Stimulated activated naive CD8-positive, alpha-beta T cell treated with anti-CD3 and anti-CD28 coated beads, Interleukin-15, Interleukin-2, amounts not matched to agents 100 ng/mL and 50 ng/mL, for 24 hours (primary cell): ENCODE measurements at regions not wholly inside any gene's neighbourhood (a gene's known extent, or its start where the extent isn't known, plus 50 kb on each side); places are given as distances from the start of the nearest gene placed in this dataset.
"Not testable (repeated sequence)": the region's sequence is repeated elsewhere in the genome, so short reads cannot be mapped to it uniquely, and the experiment has no call there.

ENCODE experiments used
- H3K27ac Mint-ChIP-seq: one replicate; pipeline ENCODE4 v1.8.0; 2021; ENCODE audit warnings: mild to moderate bottlenecking, mixed read lengths
- H3K27me3 Mint-ChIP-seq: one replicate; pipeline ENCODE4 v1.8.0; 2021; ENCODE audit warnings: mixed read lengths
- H3K36me3 Mint-ChIP-seq: one replicate; pipeline ENCODE4 v1.8.0; 2021; ENCODE audit warnings: low read depth, mixed read lengths
- H3K4me1 Mint-ChIP-seq: one replicate; pipeline ENCODE4 v1.8.0; 2021; ENCODE audit warnings: low read depth, mixed read lengths
- H3K4me3 Mint-ChIP-seq: one replicate; pipeline ENCODE4 v1.8.0; 2021; ENCODE audit warnings: mild to moderate bottlenecking, mixed read lengths
- H3K9me3 Mint-ChIP-seq: one replicate; pipeline ENCODE4 v1.8.0; 2021; ENCODE audit warnings: mixed read lengths

DNA sequence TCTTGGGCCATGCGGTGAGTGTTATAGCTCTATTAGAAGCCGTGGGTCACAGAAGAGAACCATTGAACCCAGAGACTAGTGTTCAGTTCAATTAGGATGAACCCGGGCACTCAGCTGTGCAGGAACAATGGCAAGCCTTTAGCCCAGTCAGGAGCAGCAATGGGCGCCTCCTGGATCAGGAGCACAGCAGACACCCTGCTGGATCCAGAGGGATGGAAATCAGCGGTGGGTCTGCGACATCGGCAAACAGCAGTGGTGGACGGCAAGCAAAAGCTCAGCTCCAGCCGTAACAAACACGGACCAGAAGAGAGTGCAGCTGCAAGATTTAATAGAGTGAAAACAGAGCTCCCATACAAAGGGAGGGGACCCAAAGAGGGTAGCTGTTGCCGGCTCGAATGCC, 228.3 kb upstream of the SPOPL start:
- H3K36me3 Mint-ChIP-seq, H3K4me3 Mint-ChIP-seq, H3K4me1 Mint-ChIP-seq, H3K9me3 Mint-ChIP-seq, H3K27ac Mint-ChIP-seq, H3K27me3 Mint-ChIP-seq: not testable (repeated sequence)

DNA sequence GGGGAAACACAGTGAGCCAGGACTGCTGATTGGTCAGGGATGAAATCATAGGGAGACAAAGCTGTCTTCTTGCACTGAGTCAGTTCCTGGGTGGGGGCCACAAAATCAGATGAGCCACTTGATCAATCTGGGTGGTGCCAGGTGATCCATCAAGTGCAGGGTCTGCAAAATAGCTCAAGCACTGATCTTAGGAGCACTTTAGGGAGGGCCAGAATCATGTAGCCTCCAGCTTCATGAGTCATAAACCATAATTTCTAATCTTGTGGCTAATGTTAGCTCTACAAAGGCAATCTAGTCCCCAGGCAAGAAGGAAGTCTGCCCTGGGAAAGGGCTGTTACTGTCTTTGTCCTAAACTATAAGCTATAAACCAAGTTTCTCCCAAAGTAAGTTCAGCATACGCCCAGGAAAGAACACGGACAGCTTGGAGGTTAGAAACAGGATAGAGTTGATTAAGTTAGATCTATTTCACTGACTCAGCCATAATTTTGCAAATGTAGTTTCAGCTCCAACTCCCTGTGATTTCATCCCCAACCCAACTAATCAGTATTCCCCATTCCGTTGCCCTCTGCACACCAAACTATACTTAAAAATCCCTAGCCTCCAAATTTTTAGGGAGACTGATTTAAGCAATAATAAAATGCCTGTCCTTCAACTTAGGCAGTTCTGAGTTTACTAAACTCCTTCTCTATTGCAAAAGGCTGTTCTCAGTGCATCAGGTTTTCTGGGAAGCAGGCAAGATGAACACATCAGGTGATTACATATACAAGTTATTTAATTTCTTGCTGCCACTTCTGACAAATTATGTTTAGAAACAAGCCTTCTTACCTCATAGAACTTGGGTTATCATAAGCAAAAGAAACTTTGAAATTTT, 226.9 kb upstream of the SPOPL start:
- Mint-ChIP-seq H3K9me3 (no peaks in the 10 kb centered on the region), H3K27me3 (no peaks in the 10 kb centered on the region), H3K27ac (no peak overlapping the region), H3K4me1 (no peaks in the 10 kb centered on the region), H3K4me3 (no peak overlapping the region), H3K36me3 (no peaks in the 10 kb centered on the region)

DNA sequence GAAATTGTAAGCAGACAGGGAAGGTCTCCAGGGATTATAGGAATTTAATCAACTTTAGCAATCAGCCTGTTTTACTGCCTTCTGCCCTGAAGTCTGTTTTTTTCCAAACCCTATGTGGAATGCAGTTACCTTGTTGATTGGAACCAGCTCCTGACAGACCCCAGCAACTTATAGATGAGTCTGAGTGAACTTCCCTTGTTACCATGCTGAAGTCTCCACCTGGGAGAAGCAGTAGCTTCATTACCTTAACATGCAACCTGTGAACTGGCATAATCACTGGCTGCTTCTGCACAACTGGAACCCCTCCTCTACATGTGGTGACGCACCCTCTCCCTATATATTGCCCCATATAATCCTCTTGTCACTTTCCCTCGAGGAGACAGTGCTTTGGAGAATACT, 226.3 kb upstream of the SPOPL start:
- H3K9me3 Mint-ChIP-seq, result no peaks in the 10 kb centered on the region
- H3K4me3 Mint-ChIP-seq, result no peak overlapping the region
- H3K27ac Mint-ChIP-seq, result no peak overlapping the region
- H3K4me1 Mint-ChIP-seq, result no peaks in the 10 kb centered on the region
- no peaks in the 10 kb centered on the region for H3K36me3 Mint-ChIP-seq
- H3K27me3 Mint-ChIP-seq, result no peaks in the 10 kb centered on the region

DNA sequence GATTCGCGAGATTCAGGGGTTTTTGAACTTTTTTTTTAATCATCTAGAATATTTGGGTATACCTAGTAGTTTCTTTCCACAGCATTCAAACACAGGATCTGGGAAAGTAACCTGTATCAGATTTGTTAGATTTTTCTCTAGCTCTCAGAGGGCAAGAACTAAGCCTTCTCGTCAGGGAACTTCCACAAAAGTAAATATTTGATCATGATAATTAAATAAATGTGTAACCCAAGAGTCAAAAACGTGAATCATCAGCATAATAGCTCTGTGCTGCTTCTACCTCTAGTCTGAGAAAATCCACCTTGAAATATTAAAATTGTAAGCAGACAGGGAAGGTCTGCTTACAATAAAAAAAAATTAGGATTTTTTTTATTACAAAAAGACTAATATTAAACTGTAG, 225.7 kb upstream of the SPOPL start:
- H3K9me3 Mint-ChIP-seq, result no peaks in the 10 kb centered on the region
- no peak overlapping the region for H3K4me3 Mint-ChIP-seq
- H3K36me3 Mint-ChIP-seq, result no peaks in the 10 kb centered on the region
- no peaks in the 10 kb centered on the region for H3K4me1 Mint-ChIP-seq
- no peak overlapping the region for H3K27ac Mint-ChIP-seq
- no peaks in the 10 kb centered on the region for H3K27me3 Mint-ChIP-seq

DNA sequence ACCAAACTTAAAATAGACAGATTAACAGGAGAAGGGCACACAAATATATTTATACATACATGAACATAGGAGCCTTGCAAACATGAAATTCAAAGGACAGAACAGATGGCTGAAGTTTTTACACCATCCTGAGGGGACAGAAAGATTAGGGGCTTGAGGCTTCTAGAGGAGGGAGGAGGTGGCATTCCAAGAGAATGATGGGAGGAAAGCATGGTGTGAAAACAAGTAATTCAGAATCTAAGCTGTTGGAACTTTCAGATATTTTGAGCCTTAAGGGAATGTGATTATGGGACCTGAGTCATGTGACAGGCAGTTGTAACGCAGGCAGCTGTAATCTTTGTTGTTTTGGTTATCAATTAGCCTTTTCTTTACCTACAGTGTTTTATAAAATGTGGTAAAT, 225.2 kb upstream of the SPOPL start:
- Mint-ChIP-seq H3K4me1 (no peaks in the 10 kb centered on the region), H3K4me3 (no peak overlapping the region), H3K36me3 (no peaks in the 10 kb centered on the region)

DNA sequence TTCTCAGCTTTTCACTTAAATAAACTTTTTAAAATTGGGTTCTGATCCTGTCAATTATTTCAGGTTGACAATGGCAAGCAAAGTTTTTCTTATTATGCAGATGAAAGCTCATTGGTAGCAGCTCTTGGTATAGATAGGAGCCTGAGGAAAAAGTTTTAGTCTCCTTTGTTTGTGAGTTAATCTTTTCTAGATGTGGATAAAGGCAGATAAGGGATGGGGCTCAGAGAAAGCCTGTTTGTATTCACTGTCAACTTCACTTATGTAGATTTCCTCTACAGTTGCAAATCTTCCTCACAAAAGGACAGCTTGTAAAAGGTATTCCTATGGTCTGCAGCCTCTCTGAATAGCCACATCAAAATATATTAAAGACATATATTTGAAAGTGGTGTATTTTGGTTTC, 224.5 kb upstream of the SPOPL start:
- Mint-ChIP-seq H3K4me3 (no peak overlapping the region), H3K36me3 (no peaks in the 10 kb centered on the region), H3K9me3 (no peaks in the 10 kb centered on the region), H3K4me1 (no peaks in the 10 kb centered on the region), H3K27me3 (no peaks in the 10 kb centered on the region), H3K27ac (no peak overlapping the region)

More for the DNA sequence above, 225.2 kb upstream of the SPOPL start:
- H3K9me3 Mint-ChIP-seq, result no peaks in the 10 kb centered on the region
- no peaks in the 10 kb centered on the region for H3K27me3 Mint-ChIP-seq
- H3K27ac Mint-ChIP-seq, result no peak overlapping the region

DNA sequence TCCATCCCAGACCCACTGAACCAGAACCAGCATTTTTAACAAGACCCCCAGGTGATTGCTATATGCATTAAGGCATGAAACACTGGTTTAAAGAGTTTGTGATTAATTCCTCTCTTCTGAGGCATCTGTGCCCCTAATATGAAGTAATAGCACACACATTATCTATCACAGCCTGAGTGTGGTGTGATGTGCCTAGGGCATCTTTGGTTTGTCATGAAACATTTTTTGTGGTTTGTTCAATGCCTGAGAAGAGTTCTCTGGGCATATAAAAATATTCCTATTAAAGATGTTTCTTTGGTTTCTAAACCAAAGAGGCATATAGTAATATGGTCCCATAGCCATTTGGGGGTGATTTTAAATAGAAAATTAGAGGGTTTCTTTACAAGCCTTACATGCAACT, 221.7 kb upstream of the SPOPL start:
- no peaks in the 10 kb centered on the region for H3K9me3 Mint-ChIP-seq

DNA sequence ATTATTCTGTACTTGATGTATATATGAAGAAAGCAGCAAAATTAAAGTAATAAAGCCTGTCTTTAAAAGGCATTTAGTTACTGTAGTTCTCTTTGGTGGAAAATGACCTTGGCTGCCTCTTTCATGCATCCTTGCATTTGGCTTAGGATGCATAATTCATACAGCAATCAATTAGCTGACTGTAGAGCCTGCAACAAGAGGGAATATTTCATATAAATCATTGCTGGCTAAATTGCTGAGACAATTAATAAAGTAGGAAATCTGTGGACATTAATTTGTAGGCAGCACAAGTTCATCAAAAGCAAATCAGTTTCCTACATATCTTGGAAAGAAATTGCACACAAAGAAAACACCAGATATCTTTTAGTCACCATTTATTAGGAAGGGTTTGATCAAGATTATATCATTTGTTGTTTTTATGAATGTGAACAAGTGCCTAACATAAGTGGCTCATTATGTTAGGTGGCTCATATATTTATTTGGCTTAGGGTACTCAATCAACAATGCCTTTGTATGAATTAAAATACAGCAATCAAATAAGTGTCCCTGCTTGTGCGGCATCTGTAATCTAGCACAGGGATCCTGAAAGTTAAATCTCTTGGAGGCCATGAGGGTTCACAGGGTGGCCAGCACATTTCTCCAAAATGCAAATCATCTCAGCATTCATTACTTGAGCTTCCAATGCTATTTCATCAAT, 220.4 kb upstream of the SPOPL start:
- H3K4me1 Mint-ChIP-seq, result no peaks in the 10 kb centered on the region
- H3K27me3 Mint-ChIP-seq, result peaks cover 4% of the 10 kb centered on the region
- no peak overlapping the region for H3K4me3 Mint-ChIP-seq
- H3K9me3 Mint-ChIP-seq, result peaks cover 7% of the 10 kb centered on the region
- H3K36me3 Mint-ChIP-seq, result no peaks in the 10 kb centered on the region
- H3K27ac Mint-ChIP-seq, result no peak overlapping the region

More for the DNA sequence above, 221.7 kb upstream of the SPOPL start:
- Mint-ChIP-seq H3K27ac (no peak overlapping the region), H3K27me3 (no peaks in the 10 kb centered on the region), H3K4me3 (no peak overlapping the region), H3K36me3 (no peaks in the 10 kb centered on the region), H3K4me1 (no peaks in the 10 kb centered on the region)

DNA sequence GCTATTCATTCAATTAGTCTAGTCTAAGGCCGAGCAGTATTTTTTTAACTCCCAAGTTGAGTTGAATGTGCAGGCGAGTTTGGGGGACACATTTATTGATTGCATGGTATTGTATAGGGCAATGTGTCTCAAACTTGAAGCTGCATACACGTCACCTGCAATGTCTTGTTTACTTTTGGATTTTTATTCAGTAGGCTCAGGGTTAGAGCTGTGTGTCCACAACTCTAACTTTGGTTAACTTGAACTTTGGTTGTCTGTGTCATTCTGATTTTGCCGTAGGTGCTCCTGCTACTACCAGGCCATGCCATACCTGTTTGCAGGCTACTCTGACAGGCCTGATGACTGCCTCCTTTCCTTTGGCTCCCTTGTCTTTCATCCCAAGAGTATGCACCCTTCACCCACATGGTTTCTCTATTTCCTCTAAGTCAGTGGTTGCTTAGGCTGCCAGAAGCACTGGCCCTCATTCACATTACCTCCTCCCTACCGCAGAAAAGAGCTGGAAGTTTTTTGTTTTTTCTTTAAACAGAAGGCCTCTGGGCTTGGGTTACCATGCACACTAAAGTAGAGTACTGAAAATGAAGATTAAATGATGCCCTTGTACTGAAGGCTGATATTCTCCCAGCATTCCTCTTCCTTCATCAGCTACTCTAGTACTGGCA, 219.4 kb upstream of the SPOPL start:
- Mint-ChIP-seq H3K27ac (no peak overlapping the region), H3K27me3 (peaks cover 4% of the 10 kb centered on the region), H3K4me1 (no peaks in the 10 kb centered on the region), H3K9me3 (peaks cover 11% of the 10 kb centered on the region), H3K36me3 (no peaks in the 10 kb centered on the region), H3K4me3 (no peak overlapping the region)

DNA sequence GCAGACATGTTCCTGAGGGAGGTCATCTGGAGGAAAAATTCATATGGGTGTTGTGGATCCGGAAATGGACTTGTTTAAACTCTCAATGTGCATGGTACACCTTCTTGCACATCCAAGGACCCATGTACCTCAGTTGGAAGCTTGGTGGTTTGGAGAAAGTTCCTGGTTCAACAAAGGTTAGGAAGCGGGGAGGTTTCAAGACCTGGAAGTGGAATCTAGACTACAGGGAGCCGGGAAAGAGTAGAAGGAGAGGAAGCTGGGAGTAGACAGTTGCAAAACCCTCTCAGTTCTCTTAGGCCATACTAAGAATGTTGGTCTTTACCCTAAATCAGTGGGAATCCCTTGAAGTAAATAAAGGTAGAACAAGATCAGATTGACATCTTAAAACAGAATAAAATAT, 209.8 kb upstream of the SPOPL start:
- Mint-ChIP-seq H3K27me3 (no peaks in the 10 kb centered on the region), H3K4me3 (no peak overlapping the region), H3K27ac (no peak overlapping the region), H3K36me3 (no peaks in the 10 kb centered on the region), H3K9me3 (peaks cover 30% of the 10 kb centered on the region), H3K4me1 (no peaks in the 10 kb centered on the region)

DNA sequence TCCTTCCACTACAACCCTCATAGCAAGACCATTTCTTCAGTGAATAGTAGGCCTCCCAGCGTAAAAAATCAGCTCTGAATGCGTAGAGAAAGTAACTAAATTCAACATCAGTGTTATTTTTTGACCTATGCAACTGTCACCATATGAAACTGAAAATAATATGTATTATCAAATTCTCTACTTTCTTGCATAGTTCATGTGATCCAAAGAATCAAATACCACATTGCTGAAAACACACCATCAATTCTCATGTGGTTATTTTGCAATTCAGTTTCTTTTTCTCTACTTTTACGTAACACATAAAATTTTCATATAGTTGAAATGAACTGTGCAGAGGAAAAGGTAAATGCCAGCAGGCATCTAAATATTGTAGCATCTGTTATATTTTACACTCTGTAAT, 208.5 kb upstream of the SPOPL start:
- Mint-ChIP-seq H3K36me3 (no peaks in the 10 kb centered on the region), H3K4me3 (no peak overlapping the region), H3K4me1 (no peaks in the 10 kb centered on the region)

DNA sequence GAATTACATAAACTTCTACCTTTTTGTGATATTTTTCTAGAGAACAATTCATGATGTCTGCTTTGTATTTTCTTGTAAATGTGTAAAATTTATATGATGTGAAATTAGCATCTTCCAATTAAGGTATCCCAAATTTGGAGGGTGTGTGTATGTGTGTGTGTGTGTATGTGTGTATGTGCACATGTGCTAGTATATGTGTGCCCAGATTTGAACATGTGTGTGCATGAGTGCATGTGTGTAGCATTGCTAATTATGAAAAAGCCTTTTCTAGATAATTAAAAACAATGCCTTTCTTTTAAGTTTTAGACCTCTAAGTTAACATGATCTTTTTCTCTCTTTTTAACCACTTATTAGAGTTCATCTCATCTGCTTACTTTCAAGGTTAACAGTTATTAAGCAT, 208.0 kb upstream of the SPOPL start:
- H3K4me3 Mint-ChIP-seq, result no peak overlapping the region

More for the DNA sequence above, 208.5 kb upstream of the SPOPL start:
- Mint-ChIP-seq H3K27ac (no peak overlapping the region), H3K27me3 (no peaks in the 10 kb centered on the region), H3K9me3 (peaks cover 23% of the 10 kb centered on the region)

DNA sequence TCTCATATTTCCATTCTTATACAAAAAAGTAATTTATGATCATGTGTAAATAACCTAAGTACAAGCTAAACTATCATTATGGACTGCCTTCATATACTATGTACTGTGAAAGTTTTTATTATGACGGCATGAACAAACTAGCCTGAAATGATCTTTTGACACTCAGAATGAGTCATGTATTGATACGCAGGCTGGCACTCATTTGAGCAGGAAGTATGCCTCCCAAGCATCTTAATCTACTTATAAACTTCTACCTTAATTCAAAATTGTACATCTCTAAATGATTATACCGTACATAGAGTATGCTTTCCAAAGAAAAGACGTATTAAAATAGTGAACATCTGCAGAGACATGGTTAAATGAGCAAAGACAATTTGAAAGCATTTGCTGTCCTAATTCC, 207.1 kb upstream of the SPOPL start:
- Mint-ChIP-seq H3K4me1 (no peaks in the 10 kb centered on the region), H3K27me3 (no peaks in the 10 kb centered on the region), H3K27ac (no peak overlapping the region), H3K36me3 (no peaks in the 10 kb centered on the region), H3K9me3 (peaks cover 17% of the 10 kb centered on the region), H3K4me3 (no peak overlapping the region)

More for the DNA sequence above, 208.0 kb upstream of the SPOPL start:
- H3K36me3 Mint-ChIP-seq, result no peaks in the 10 kb centered on the region
- no peak overlapping the region for H3K27ac Mint-ChIP-seq
- H3K4me1 Mint-ChIP-seq, result no peaks in the 10 kb centered on the region
- H3K9me3 Mint-ChIP-seq, result peaks cover 19% of the 10 kb centered on the region
- H3K27me3 Mint-ChIP-seq, result no peaks in the 10 kb centered on the region

DNA sequence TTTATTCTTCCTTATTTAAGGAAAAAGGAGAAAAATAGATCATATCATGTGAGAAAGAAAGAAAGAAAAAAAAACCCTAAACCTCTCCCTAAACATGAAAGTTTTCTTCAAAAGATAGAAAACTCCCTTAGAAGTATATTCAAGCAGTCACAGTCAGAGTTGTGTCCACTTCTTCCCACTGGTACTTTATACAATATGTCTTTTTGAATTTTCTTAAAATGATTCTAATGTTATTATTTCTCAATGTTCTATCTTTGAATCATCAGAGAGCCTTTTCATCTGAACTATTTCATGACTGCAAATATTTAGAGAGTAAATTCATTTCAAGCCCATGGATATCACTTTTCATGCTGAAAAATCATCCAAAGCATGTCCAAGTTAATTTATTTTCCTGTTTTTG, 205.2 kb upstream of the SPOPL start:
- no peaks in the 10 kb centered on the region for H3K36me3 Mint-ChIP-seq
- no peak overlapping the region for H3K4me3 Mint-ChIP-seq
- no peaks in the 10 kb centered on the region for H3K4me1 Mint-ChIP-seq
- peaks cover 14% of the 10 kb centered on the region for H3K9me3 Mint-ChIP-seq
- H3K27me3 Mint-ChIP-seq, result no peaks in the 10 kb centered on the region
- no peak overlapping the region for H3K27ac Mint-ChIP-seq

DNA sequence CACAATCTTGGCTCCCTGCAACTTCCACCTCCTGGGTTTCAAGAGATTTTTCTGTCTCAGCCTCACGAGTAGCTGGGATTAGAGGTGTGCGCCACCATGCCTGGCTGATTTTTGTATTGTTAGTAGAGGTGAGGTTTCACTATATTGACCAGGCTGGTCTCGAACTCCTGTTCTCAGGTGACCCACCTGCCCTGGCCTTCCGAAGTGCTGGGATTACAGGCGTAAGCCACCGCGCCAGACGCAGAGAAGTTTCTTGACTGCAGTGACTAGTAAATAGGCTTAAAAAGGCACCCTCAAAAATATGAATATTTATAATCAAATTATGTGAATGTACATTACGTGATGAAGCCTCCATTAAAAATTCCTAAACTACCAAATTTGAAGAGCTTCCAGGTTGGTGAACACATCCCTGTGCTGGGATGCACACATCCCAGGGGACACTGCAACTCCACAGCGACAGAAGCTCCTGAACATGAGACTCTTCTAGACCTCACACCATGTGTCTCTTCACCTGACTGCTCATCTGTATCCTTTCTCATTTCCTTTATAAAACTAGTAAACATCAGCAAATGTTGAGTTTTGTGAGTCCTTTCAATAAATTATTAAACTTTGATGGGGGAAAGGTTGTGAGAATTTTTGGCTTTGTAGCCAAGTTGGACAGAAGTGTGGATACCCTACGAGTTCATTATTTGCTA, 203.3 kb upstream of the SPOPL start:
- H3K4me1 Mint-ChIP-seq, result no peaks in the 10 kb centered on the region
- H3K27ac Mint-ChIP-seq, result no peak overlapping the region
- H3K9me3 Mint-ChIP-seq, result peaks cover 5% of the 10 kb centered on the region
- H3K27me3 Mint-ChIP-seq, result no peaks in the 10 kb centered on the region
- H3K36me3 Mint-ChIP-seq, result no peaks in the 10 kb centered on the region
- H3K4me3 Mint-ChIP-seq, result no peak overlapping the region
